ENCODE measurements at regions not wholly inside any gene's neighbourhood (a gene's known extent, or its start where the extent isn't known, plus 50 kb on each side); places are given as distances from the start of the nearest gene placed in this dataset.

DNA sequence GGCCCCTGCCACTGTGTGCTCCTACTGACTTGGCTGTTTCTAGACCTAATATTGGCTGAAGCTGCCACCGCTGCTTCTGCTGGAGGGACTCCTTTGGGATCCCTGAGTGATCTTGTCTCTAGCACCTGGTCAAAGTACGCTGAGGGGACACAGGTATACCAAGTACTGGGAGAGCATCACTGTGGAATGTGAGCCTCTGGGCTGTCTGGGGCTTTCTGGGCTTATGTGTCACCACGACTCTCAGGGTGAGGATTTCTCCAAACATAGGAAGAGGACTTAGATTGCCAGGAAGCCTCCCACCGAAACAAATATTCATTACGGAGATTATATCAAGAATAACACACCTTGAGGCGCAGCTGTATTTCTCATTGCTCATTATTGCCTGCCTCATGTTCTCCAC is 435.8 kb downstream of the HS3ST3B1 start:
- TF ChIP-seq CTCF (IDR thresholded peaks at IDR 0.05; ENCODE audit: low read length): no peak
- no peak for TF ChIP-seq EZH2phosphoT487 (IDR thresholded peaks at IDR 0.05; ENCODE audit: low read length)
- no peak for TF ChIP-seq EZH2 (optimal IDR thresholded peaks at IDR 0.05; ENCODE audit: low read depth, low read length)
